GM18519 (cell line): ENCODE measurements at regions not wholly inside any gene's neighbourhood (a gene's known extent, or its start where the extent isn't known, plus 50 kb on each side); places are given as distances from the start of the nearest gene placed in this dataset.
"Not testable (repeated sequence)": the region's sequence is repeated elsewhere in the genome, so short reads cannot be mapped to it uniquely, and the experiment has no call there.

Experiments
- ATAC-seq: cut with Tn5 transposase; IDR thresholded peaks from one replicate; pipeline ENCODE4 v1.9.1; 2021; ENCODE audit warnings: mild to moderate bottlenecking, moderate library complexity; ENCODE audit not compliant: unreplicated experiment, low FRiP score

DNA sequence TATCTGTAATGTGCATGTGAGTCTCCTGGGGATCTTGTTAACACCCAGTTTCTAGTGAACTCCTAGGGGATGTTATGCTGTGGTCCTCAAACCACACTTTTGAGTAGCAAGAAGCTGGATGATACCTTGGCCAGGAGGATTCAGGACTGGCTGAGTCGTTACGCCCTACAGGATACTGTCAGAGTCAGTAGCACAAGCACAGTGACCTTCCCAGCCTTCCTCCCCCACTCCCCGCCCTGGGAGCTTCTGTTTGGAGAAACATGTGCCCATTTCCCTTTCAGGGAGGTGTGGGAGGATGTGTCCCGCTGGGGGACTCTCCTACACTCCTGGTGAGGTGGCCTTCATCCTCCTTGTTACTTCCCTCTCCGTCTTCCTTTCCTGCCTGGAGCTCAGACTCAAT lies 76.4 kb upstream of the TRPM1 start:
- ATAC-seq: no peak

DNA sequence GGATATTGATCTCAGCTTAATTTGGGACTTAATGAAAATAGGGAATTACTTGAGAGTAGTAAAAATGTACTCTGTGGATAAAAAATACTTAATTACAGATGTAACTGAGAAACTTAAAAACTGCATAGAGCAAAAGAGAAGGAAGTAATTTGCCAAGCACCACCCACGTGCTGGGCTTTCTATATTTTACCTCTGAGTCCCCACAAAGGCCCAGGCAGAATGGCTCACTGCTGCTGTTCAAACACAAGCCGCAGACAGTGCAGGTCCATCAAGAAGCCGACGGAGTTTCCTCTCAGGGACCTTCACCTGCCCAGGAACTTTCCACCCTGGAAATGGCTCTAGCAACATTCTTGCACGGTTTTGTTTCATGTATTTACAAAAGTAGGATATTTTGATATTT lies 77.2 kb upstream of the TRPM1 start:
- ATAC-seq: no peak

DNA sequence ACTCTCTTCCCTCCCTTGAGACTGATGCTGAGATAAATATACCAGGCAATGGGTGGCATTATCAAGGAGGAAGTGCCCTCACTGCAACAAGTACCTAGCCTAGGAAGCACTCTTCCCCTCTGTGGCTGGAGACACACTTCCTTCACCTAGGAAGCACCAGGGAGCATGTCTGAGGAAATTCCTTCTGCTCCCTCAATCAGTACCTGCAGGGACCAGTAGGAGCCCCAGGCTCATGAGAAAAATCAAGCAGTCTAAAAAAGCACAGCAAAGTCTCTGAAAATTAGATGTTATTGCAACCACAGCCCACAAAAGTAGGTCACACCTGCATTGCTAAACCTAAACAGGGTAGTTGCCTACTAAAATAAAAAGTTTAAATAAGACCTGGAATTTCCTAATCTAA lies 78.2 kb upstream of the TRPM1 start:
- no peak for ATAC-seq

DNA sequence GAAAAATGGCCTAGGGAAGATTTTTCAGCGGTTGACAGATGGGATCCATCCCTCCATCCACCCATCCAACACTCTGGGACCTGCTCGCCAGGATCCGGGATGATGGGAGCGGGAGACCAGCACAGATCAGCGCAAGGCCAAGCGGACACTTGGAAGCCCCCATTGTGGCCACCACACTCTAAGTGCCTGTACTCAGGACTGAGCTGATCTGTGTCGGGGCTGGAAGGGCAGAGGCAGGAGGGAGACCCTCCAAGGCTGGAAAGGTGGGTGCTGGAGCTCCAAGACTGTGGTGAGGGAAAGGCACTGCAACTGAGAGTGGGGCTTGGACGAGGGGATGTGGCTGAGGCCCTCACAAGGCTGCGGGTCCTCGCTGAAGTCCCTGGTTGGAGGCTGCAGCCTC lies 91.8 kb upstream of the TRPM1 start:
- no peak for ATAC-seq

DNA sequence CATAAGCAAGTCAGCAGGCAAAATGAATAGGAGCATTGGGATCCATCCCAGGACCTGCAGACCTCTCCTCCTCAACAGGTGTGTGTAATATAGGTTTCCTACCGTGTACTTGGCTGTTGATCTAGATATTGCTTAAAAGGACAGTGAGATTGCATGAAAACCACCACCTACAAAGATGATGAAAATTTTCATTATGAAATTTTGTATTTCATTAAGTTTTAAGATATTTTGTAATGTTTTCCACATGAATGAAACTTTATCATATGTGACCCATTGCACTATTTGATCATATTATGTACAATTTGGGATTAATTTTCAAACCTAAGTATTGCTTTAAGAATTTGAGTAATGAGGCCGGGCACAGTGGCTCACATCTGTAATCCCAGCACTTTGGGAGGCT lies 94.3 kb upstream of the TRPM1 start:
- no peak for ATAC-seq

DNA sequence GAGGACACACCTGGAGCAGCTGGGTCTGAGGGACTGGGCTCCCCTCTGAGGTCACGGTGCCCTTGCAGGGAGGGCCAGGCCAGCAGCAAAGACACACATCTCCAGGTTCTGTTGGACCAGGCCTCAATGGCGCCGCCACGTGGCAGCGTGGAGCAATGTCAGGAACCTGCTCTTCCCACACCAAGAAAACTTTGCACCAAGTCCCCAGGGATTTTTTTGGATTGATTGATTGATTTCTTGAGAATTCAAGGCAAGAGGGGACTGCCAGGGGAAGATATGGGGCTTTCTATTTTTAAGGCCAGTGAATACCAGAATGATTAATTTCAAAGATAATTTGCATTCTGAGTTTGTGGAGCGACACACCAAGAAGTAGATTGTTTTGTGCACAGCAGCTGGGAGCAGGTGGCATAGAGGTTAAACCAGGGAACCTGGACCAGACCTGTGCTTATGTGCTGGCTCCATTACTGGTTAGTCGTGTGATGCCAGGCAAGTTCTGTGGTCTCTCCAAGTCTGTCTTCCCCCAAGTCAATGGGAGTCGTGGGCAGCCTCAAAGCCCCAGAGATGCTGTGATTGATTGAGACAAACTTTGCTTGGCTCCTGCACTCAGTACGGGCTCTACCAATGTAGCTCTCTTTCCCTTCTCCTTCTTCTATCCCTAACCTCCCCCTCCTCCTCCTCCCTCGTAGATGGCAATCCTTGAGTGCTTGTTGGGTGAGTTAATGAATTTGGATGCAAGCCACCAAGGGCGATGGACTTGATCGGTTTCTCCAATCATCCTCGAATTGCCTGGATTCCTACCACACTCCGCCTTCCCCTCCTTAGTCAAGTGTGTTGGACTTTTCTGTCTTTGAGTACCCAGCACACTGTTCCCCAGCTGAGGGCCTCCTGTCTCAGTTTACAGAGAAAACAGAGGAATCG lies 96.2 kb upstream of the TRPM1 start:
- no peak for ATAC-seq

DNA sequence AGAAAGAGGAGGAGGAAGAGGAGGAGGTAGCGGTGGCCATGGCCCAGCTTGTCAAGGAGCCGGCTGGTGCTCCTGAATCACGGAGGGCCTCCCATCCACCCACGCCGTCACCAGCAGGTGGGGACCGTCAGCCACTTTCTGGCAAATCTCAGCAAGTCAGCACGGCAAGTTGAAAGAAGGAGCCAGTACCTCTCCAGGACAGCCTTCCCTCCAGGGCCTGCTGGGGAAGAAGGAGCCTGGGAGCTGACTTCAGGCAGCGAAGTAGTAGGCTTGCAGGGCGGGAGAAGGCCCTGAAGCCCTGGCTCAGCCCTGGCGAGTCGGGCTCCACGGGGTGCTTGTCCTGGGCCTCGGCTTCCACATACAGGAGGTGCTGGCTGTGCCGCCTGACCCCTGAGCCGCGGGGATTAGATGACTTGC lies 99.2 kb upstream of the TRPM1 start:
- ATAC-seq: no peak

DNA sequence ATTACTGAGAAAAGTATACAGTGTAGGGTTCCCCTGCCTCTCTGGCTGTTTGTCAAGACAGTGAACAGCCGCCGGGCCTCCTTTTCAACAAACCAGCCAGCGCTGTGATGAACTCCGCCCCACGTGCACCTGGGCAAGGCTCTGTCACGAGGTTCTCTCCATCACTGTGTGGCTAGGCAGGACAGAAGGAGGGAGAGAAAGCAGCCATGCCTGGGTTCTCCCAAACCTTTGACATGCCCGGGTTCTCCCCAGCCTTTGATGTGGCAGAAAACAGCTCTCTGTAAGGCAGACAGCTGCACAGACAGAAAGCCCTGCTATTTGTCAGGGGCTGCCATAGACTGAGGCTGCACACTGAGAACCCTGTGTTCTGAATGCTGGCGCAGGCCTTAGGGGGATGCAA lies 101.4 kb upstream of the TRPM1 start:
- ATAC-seq: no peak

DNA sequence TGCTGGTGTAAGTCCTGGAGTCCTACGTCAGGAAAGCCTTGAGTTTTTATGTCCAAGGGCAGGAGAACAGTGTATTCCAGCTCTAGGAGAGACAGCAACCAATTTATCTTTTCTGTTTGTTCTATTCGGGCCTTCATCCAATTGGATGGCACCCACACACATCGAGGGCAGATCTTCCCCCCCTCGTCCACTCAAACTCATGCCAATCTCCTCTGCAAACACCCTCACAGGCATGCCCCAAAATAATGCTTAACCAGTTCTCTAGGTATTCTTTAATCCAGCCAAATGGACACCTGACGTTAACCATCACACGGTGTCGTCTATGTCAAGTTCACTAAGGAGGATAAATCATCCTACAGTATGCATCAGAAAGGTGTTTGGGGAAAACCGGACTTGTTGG lies 102.5 kb upstream of the TRPM1 start:
- ATAC-seq: no peak

DNA sequence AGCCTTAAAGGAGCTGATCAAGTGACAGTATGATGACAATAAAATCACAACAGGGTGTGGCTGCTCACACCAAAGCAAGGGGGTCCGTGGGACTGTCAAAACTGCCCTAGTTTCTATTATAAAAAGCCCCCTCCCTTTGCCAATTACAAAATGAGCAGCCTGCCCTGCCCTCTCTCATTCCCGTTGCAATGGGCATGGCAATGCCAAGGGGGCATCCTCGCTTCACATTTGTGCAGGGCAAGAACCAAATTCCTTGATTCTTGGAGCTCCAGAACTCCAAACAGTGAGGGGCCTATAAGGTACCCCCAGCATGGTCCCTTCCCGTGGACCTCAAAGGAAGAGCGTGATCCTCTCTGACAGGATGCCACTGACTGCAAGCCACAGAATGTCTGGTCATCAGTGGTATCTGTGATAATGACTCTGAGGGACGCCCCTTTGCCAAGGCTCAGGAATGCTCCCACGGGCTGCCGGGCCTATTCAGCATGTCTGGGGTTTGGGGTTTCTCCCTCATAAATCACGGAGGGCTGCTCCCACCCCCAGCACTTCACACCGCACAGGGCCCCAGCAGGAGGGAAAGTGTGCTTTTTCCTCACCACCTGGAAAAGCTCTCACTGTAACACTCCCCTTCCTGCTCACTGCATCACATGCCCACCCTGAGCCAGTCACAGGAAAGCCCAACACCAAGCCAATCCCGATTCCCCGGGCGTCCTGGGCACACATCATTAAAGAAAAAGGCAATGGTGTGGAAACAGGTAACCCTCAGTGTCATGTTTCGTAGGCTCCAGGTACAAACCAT lies 105.1 kb upstream of the TRPM1 start:
- no peak for ATAC-seq

DNA sequence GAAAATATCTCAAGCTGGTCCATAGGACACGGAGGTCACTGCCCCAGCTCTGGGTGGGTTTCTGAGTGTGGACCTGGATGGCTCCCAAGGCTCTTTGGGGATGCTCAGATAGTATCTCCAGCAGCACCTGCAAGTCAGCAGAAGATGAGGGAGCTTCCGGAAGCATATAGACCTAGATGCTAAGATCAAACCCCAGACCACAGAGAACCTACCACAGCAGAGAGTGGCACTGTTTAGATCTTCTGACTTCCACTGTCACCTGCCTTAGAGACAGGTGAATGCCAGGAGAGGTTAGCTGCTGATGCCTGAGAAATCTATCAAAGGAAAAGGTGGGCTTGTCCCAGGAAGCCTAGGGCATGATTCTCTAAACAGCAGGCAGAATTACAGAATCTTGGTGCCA lies 105.7 kb upstream of the TRPM1 start:
- ATAC-seq: no peak

DNA sequence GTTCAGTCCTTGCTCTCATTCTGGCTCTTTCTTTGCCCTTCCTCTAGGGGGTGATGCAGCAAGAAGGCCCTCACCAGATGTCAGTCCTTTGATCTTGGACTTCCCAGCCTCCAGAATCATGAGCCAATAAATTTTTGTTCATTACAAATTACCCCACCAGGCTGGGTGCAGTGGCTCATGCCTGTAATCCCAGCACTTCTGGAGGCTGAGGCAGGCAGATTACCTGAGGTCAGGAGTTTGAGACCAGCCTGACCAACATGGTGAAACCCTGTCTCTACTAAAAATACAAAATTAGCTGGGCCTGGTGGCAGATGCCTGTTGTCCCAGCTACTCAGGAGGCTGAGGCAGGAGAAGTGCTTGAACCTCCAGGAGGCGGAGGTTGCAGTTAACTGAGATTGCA lies 106.3 kb upstream of the TRPM1 start:
- ATAC-seq: not testable (repeated sequence)

DNA sequence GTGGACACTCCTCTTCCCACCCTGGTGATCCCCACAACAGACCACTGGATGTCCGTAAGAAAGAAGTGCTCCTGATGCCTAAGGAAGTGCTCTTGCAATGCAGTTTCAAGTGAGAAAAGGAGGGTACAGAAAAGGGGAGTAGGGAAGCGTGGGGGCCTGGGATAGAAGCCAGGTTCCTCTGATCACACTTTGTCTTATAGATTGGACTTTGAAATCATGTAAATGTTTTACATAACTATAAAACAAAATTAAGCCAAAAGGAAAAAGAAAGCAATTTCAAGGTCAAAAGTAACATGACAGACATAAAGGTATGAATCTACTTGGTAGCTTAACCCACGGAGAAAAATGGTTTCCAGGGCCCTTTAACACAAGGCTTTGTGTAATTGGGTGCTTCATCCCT lies 107.3 kb upstream of the TRPM1 start:
- ATAC-seq: no peak

DNA sequence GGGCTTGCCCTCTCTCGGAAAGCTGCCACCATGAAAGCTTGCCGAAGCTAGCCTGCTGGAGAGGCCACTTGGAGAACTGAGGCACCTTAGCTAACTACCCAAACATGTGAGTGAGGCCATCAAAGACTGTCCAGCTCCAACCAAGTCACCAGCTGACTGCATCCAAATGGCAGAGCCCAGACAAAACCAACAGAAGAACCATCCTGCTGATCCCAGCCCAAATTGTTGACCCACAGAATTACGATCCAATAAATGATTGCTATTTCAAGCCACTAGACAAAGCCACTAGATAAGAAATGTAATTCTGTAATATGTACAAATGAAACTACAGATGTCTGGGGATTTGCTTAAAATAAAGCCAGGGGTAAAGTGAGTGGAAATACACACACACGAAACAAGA lies 109.8 kb upstream of the TRPM1 start:
- ATAC-seq: no peak

DNA sequence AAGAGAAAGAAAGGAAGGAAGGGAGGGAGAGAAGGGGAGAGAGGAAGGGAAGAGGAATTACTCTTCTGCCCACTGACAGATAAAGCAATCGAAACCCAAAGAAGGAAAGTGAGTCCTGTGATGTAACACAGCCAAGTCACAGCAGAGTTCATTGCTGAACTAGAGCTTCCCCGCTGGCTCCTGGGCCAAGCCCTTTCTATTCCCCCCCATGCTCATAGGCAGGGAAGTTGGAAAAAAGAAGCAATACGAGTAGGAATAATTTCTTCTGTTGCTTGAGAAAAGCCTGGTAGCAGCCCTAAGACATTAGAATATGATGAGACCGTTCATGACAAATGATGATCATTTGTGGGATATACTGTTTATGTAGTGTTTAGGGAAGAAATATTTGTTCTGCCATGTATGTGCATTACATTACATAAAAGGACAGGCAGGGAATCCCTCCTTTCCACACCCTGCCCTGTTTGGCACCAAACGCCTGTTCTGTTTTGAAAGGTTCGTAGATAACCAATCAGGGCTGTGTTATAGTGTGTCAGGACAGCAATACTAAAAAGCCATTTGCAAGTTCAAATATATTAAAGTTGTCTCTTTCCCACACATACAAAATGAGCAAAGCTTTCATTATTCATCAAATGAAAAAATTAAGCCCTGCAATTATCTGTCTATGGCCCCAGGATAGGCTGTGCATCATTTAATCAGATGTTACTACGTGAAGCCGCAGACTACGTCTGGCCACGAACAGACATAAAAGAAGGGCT lies 111.0 kb upstream of the TRPM1 start:
- ATAC-seq: no peak

DNA sequence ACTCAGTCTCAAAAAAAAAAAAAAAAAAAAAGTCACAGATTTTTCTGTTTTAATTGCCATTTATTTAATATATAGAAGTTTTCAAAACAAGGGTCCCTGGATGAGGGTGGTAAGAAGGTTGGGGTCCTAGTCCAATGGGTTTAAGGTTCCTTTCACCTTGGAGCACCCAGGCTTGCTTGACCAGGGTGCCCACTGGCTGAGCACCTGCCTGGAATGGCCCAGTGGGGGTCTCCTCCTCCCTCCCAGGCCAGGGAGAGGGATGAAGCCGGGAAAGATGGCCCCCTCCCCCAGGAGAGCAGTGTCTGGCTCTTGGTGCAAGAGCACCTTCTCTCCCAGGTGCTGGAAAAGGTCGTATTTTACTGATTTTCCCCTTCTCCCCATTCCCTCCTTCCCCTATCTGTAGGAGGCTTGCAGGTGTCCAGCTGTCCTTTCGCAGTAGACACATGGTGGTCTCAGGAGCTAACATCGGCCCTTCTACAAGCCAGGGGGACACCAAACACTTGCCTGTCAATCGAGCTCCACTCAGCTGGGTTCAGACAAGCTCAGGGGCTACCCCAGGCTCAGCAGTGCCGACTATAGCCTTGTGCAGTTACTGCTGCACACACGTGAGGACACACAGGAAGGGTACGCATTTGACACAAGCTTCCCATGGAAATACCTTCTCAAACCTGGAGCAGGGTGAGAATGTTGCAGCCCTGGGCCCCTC lies 112.3 kb upstream of the KLF13 start:
- no peak for ATAC-seq

DNA sequence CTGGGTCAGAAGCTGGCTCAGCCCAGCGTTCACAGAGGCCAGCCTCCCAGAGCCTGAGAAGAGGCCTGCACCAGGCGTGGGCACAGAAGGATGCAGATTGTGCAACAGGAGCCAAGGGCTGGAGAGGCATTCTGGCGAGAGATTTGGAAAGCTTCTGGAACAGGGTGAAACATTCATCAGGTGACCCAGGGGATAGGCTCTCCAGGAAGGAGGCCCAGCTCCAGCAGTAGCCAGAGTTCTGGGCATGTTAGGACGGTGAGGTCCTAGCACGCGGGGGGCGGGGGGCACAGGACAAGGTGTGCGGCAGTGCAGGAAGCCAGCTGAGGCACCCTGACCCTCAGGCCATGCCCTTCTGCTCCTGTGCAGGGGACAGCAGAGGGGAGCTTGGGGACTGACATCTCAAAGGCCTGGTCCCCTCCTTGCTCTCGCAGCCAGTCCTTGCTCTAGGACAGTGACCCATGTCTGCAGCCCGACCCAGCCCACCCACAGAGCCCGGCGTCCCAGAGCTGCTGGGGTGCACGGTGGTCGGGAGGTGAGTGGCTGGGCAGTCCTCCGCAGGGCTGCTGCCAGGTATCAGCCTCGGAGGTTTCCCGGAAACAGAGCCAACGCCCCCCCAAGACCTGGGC lies 111.7 kb upstream of the KLF13 start:
- no peak for ATAC-seq

DNA sequence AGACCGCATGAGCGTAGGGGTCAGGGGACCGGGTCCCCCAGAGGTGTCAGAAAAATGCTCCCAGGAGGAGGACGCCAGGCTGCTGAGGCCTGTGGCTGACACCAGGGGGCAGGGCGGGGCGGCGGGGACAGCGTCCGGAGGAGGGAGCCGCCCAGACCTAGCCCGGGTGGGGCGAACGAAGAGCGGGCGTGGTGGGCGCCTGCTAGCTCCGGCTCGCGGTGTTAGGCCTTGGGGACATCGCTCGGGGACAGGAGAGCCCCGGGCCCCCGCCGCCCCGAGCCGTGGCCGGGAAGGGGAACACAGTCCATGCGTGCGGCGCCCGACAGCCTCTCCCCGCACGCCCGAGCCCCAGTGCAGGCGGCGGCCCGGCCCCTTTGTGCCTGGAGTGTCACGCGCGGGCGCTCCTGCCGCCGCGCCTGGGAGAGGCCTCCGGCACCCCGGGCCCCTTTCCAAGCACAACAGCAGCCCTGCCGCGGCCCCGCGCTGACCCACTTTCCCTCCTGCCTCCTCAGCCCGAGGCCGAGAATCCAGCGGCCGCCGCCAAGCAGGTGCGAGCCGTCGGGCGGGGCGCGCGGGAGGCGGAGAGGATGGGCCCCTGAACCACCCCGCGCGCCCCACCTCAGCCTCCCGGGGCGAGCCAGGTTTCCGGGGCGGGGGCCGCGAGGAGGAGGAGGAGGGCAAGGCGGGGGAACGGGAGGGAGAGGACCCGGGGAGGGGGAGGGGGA lies 111.0 kb upstream of the KLF13 start:
- peak; percentile 53 for ATAC-seq

DNA sequence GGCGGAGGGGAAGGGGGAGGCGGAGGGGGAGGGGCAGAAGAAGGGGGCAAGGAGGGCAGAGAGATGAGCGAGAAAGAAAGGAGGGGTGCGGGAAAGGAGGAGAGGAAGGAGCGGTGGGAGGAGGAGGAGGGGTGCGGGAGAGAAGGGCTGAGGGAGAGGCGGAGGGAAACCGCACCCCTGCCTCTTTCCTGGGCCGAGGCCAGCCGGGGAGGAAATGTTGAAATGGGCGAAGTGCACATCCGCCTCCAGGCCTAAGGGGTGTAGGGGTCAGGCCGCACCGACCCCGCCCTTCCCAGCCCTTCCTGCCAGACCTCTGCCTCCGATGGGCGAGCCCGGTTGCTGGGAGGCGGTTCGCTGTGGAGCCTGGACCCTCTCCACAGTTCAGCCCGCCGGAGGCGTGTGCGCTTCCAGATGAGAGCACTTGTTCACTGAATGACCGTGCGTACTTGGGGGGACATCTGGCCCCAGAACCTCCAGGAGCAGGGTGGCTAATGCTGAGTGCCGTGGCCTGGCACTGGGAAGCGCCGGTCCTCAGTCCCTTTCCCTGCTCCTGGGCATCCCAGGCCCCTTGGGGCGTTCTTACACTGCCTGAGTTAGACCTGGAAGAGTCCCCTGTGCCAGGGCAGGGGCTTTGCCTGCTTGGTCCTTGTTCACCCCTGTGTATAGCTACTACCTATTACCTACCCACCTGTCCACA lies 110.3 kb upstream of the KLF13 start:
- ATAC-seq: no peak
